ENCODE measurements at regions not wholly inside any gene's neighbourhood (a gene's known extent, or its start where the extent isn't known, plus 50 kb on each side); places are given as distances from the start of the nearest gene placed in this dataset.
"Not testable (repeated sequence)": the region's sequence is repeated elsewhere in the genome, so short reads cannot be mapped to it uniquely, and the experiment has no call there.

GRCh38 chr5:105872569-105873270, 1798.0 kb downstream of the EFNA5 start:
- Mint-ChIP-seq H3K4me3 (no peak overlapping the region), H3K4me1 (ENCODE audit: low read depth) (no peaks in the 10 kb centered on the region), H3K9me3 (peaks cover 9% of the 10 kb centered on the region), H3K27ac (no peak overlapping the region), H3K27me3 (no peaks in the 10 kb centered on the region), H3K36me3 (no peaks in the 10 kb centered on the region)
- POLR2A ChIA-PET, result no interaction called here
- DNase-seq, result no peak
- CTCF ChIA-PET, result no interaction called here
- intact Hi-C loops (cut with micrococcal nuclease), result no loop called here

GRCh38 chr5:105868038-105868780, 1802.5 kb downstream of the EFNA5 start:
- no peaks in the 10 kb centered on the region for H3K4me1 Mint-ChIP-seq (ENCODE audit: low read depth)
- H3K4me3 Mint-ChIP-seq, result no peak overlapping the region
- ChIA-PET POLR2A (no interaction called here), CTCF (no interaction called here)
- no peak for DNase-seq
- H3K27ac Mint-ChIP-seq, result no peak overlapping the region
- H3K36me3 Mint-ChIP-seq, result no peaks in the 10 kb centered on the region
- no peaks in the 10 kb centered on the region for H3K27me3 Mint-ChIP-seq
- H3K9me3 Mint-ChIP-seq, result peaks cover 21% of the 10 kb centered on the region
- intact Hi-C loops (cut with micrococcal nuclease), result no loop called here

GRCh38 chr5:105865834-105866233, 1804.9 kb downstream of the EFNA5 start:
- no peak for DNase-seq
- H3K4me1 Mint-ChIP-seq (ENCODE audit: low read depth), result no peaks in the 10 kb centered on the region
- ChIA-PET CTCF (no interaction called here), POLR2A (no interaction called here)
- intact Hi-C loops (cut with micrococcal nuclease), result no loop called here
- no peaks in the 10 kb centered on the region for H3K27me3 Mint-ChIP-seq
- no peaks in the 10 kb centered on the region for H3K36me3 Mint-ChIP-seq
- H3K27ac Mint-ChIP-seq, result no peak overlapping the region
- H3K4me3 Mint-ChIP-seq, result no peak overlapping the region
- peaks cover 24% of the 10 kb centered on the region for H3K9me3 Mint-ChIP-seq

GRCh38 chr5:105859350-105859749, 1811.4 kb downstream of the EFNA5 start:
- POLR2A ChIA-PET; H3K4me1 Mint-ChIP-seq (ENCODE audit: low read depth); CTCF ChIA-PET; DNase-seq; H3K4me3 Mint-ChIP-seq; H3K27ac Mint-ChIP-seq; H3K27me3 Mint-ChIP-seq; intact Hi-C loops (cut with micrococcal nuclease); H3K36me3 Mint-ChIP-seq: not testable (repeated sequence)
- peaks cover 17% of the 10 kb centered on the region for H3K9me3 Mint-ChIP-seq

- intact Hi-C loops (cut with micrococcal nuclease), result no loop called here
- no peak overlapping the region for H3K4me3 Mint-ChIP-seq
- POLR2A ChIA-PET, result no interaction called here
These were observed 1821.0 kb downstream of the EFNA5 start for GRCh38 chr5:105849701-105850100.

GRCh38 chr5:105840800-105841199, 1829.9 kb downstream of the EFNA5 start:
- Mint-ChIP-seq H3K4me1 (ENCODE audit: low read depth) (no peaks in the 10 kb centered on the region), H3K36me3 (no peaks in the 10 kb centered on the region), H3K4me3 (no peak overlapping the region), H3K27ac (no peak overlapping the region), H3K9me3 (peaks cover 22% of the 10 kb centered on the region), H3K27me3 (no peaks in the 10 kb centered on the region)
- ChIA-PET POLR2A (no interaction called here), CTCF (no interaction called here)
- DNase-seq, result no peak
- intact Hi-C loops (cut with micrococcal nuclease), result no loop called here

More at GRCh38 chr5:105849701-105850100, 1821.0 kb downstream of the EFNA5 start:
- H3K27me3 Mint-ChIP-seq, result no peaks in the 10 kb centered on the region
- CTCF ChIA-PET, result no interaction called here
- no peaks in the 10 kb centered on the region for H3K4me1 Mint-ChIP-seq (ENCODE audit: low read depth)
- DNase-seq, result no peak
- H3K9me3 Mint-ChIP-seq, result peaks cover 7% of the 10 kb centered on the region
- H3K36me3 Mint-ChIP-seq, result no peaks in the 10 kb centered on the region
- H3K27ac Mint-ChIP-seq, result no peak overlapping the region

- ChIA-PET POLR2A (no interaction called here), CTCF (no interaction called here)
- Mint-ChIP-seq H3K27me3 (no peaks in the 10 kb centered on the region), H3K9me3 (peaks cover 22% of the 10 kb centered on the region), H3K27ac (no peak overlapping the region), H3K4me3 (no peak overlapping the region), H3K36me3 (no peaks in the 10 kb centered on the region), H3K4me1 (ENCODE audit: low read depth) (no peaks in the 10 kb centered on the region)
- intact Hi-C loops (cut with micrococcal nuclease), result no loop called here
- no peak for DNase-seq
These were observed 1833.8 kb downstream of the EFNA5 start for GRCh38 chr5:105836887-105837286.

GRCh38 chr5:105836268-105836667, 1834.5 kb downstream of the EFNA5 start:
- Mint-ChIP-seq H3K4me1 (ENCODE audit: low read depth) (no peaks in the 10 kb centered on the region), H3K9me3 (peaks cover 19% of the 10 kb centered on the region), H3K27ac (no peak overlapping the region), H3K27me3 (no peaks in the 10 kb centered on the region), H3K4me3 (no peak overlapping the region), H3K36me3 (no peaks in the 10 kb centered on the region)
- intact Hi-C loops (cut with micrococcal nuclease), result no loop called here
- ChIA-PET POLR2A (no interaction called here), CTCF (no interaction called here)
- DNase-seq, result no peak

GRCh38 chr5:105828821-105829220, 1841.9 kb downstream of the EFNA5 start:
- ChIA-PET CTCF (no interaction called here), POLR2A (no interaction called here)
- no peak for DNase-seq
- H3K27me3 Mint-ChIP-seq, result no peaks in the 10 kb centered on the region
- H3K4me3 Mint-ChIP-seq, result no peak overlapping the region
- H3K27ac Mint-ChIP-seq, result no peak overlapping the region
- H3K4me1 Mint-ChIP-seq (ENCODE audit: low read depth), result no peaks in the 10 kb centered on the region
- peaks cover 7% of the 10 kb centered on the region for H3K9me3 Mint-ChIP-seq
- H3K36me3 Mint-ChIP-seq, result no peaks in the 10 kb centered on the region
- intact Hi-C loops (cut with micrococcal nuclease), result no loop called here

GRCh38 chr5:105821800-105822199, 1848.9 kb downstream of the EFNA5 start:
- H3K36me3 Mint-ChIP-seq, result no peaks in the 10 kb centered on the region
- peaks cover 5% of the 10 kb centered on the region for H3K9me3 Mint-ChIP-seq
- intact Hi-C loops (cut with micrococcal nuclease), result no loop called here
- H3K27me3 Mint-ChIP-seq, result no peaks in the 10 kb centered on the region
- ChIA-PET CTCF (no interaction called here), POLR2A (no interaction called here)
- DNase-seq, result no peak
- no peak overlapping the region for H3K27ac Mint-ChIP-seq
- H3K4me3 Mint-ChIP-seq, result no peak overlapping the region
- H3K4me1 Mint-ChIP-seq (ENCODE audit: low read depth), result no peaks in the 10 kb centered on the region

- no peaks in the 10 kb centered on the region for H3K27me3 Mint-ChIP-seq
These were observed 1852.8 kb downstream of the EFNA5 start for GRCh38 chr5:105817914-105818313.

GRCh38 chr5:105817416-105817815, 1853.3 kb downstream of the EFNA5 start:
- no peaks in the 10 kb centered on the region for H3K4me1 Mint-ChIP-seq (ENCODE audit: low read depth)
- ChIA-PET POLR2A (no interaction called here), CTCF (no interaction called here)
- intact Hi-C loops (cut with micrococcal nuclease), result no loop called here
- H3K4me3 Mint-ChIP-seq, result no peak overlapping the region
- H3K27ac Mint-ChIP-seq, result no peak overlapping the region
- no peaks in the 10 kb centered on the region for H3K27me3 Mint-ChIP-seq
- DNase-seq, result no peak
- peaks cover 6% of the 10 kb centered on the region for H3K9me3 Mint-ChIP-seq
- H3K36me3 Mint-ChIP-seq, result no peaks in the 10 kb centered on the region

More at GRCh38 chr5:105817914-105818313, 1852.8 kb downstream of the EFNA5 start:
- peaks cover 6% of the 10 kb centered on the region for H3K9me3 Mint-ChIP-seq
- H3K4me1 Mint-ChIP-seq (ENCODE audit: low read depth), result no peaks in the 10 kb centered on the region
- ChIA-PET POLR2A (no interaction called here), CTCF (no interaction called here)
- no peak overlapping the region for H3K27ac Mint-ChIP-seq
- H3K36me3 Mint-ChIP-seq, result no peaks in the 10 kb centered on the region
- H3K4me3 Mint-ChIP-seq, result no peak overlapping the region
- DNase-seq, result no peak
- intact Hi-C loops (cut with micrococcal nuclease), result no loop called here

- Mint-ChIP-seq H3K36me3 (no peaks in the 10 kb centered on the region), H3K9me3 (peaks cover 6% of the 10 kb centered on the region), H3K27me3 (no peaks in the 10 kb centered on the region), H3K4me3 (no peak overlapping the region), H3K27ac (no peak overlapping the region), H3K4me1 (ENCODE audit: low read depth) (no peaks in the 10 kb centered on the region)
- POLR2A ChIA-PET, result no interaction called here
- intact Hi-C loops (cut with micrococcal nuclease), result no loop called here
- CTCF ChIA-PET, result no interaction called here
- no peak for DNase-seq
These were observed 1853.8 kb downstream of the EFNA5 start for GRCh38 chr5:105816961-105817360.

Data from activated CD4-positive, alpha-beta memory T cell treated with anti-CD3 and anti-CD28 coated beads for 36 hours (primary cell).